ENCODE measurements at regions not wholly inside any gene's neighbourhood (a gene's known extent, or its start where the extent isn't known, plus 50 kb on each side); places are given as distances from the start of the nearest gene placed in this dataset.

GRCh38 chr5:174191850-174192655 is 146.5 kb downstream of the NSG2 start:
- no peak overlapping the region for H2AFZ ChIP-seq (ENCODE audit: low read length)
- no peak for DNase-seq (ENCODE audit: low read depth in 2 of 2)
- H3K4me3 ChIP-seq (replicated peaks in 1 of 4; ENCODE audit: control extremely low read depth in 1 of 4, insufficient read depth in 1 of 4, low read depth in 3 of 4, low read length in 4 of 4) = no peak overlapping the region
- H3K4me1 ChIP-seq (ENCODE audit: control insufficient read depth, extremely low read depth, insufficient read depth, low read length) = no peaks in the 10 kb centered on the region
- H3K4me2 ChIP-seq (ENCODE audit: extremely low read depth, insufficient read depth, low read length) = no peak overlapping the region
- no peaks in the 10 kb centered on the region for H3K9me3 ChIP-seq (ENCODE audit: control insufficient read depth, insufficient read depth, low read depth, low read length)
- H3K36me3 ChIP-seq (ENCODE audit: control insufficient read depth, insufficient read depth, low read length) = no peaks in the 10 kb centered on the region
- H3K27ac ChIP-seq (ENCODE audit: insufficient read depth, low read length) = no peak overlapping the region
- H3K9ac ChIP-seq (ENCODE audit: insufficient read depth, low read length) = no peak overlapping the region
- no peaks in the 10 kb centered on the region for H4K20me1 ChIP-seq (ENCODE audit: control insufficient read depth, extremely low read depth, insufficient read depth, low read length)
- H3K79me2 ChIP-seq (ENCODE audit: control insufficient read depth, insufficient read depth, low read length) = no peaks in the 10 kb centered on the region
- no peaks in the 10 kb centered on the region for H3K27me3 ChIP-seq (ENCODE audit: control insufficient read depth, insufficient read depth, low read length)
- no peak for TF ChIP-seq EZH2 (IDR thresholded peaks at IDR 0.05; ENCODE audit: low read length, missing control alignments)
- no peak for TF ChIP-seq CTCF (conservative IDR thresholded peaks at IDR 0.05 in 1 of 2, IDR thresholded peaks at IDR 0.05 in 1 of 2; ENCODE audit: low read depth in 1 of 2, low read length in 2 of 2)

GRCh38 chr5:174192901-174193300 is 147.4 kb downstream of the NSG2 start:
- H3K4me2 ChIP-seq (ENCODE audit: extremely low read depth, insufficient read depth, low read length) = no peak overlapping the region
- no peaks in the 10 kb centered on the region for H3K27me3 ChIP-seq (ENCODE audit: control insufficient read depth, insufficient read depth, low read length)

GRCh38 chr5:174195517-174195916 is 150.0 kb downstream of the NSG2 start:
- TF ChIP-seq EZH2 (IDR thresholded peaks at IDR 0.05; ENCODE audit: low read length, missing control alignments) (no peak), CTCF (conservative IDR thresholded peaks at IDR 0.05 in 1 of 2, IDR thresholded peaks at IDR 0.05 in 1 of 2; ENCODE audit: low read depth in 1 of 2, low read length in 2 of 2) (no peak)
- H3K9me3 ChIP-seq (ENCODE audit: control insufficient read depth, insufficient read depth, low read depth, low read length) = no peaks in the 10 kb centered on the region
- no peaks in the 10 kb centered on the region for H4K20me1 ChIP-seq (ENCODE audit: control insufficient read depth, extremely low read depth, insufficient read depth, low read length)
- no peaks in the 10 kb centered on the region for H3K4me1 ChIP-seq (ENCODE audit: control insufficient read depth, extremely low read depth, insufficient read depth, low read length)
- H3K79me2 ChIP-seq (ENCODE audit: control insufficient read depth, insufficient read depth, low read length) = no peaks in the 10 kb centered on the region
- no peak overlapping the region for H3K4me2 ChIP-seq (ENCODE audit: extremely low read depth, insufficient read depth, low read length)
- no peaks in the 10 kb centered on the region for H3K36me3 ChIP-seq (ENCODE audit: control insufficient read depth, insufficient read depth, low read length)
- H3K4me3 ChIP-seq (replicated peaks in 1 of 4; ENCODE audit: control extremely low read depth in 1 of 4, insufficient read depth in 1 of 4, low read depth in 3 of 4, low read length in 4 of 4) = no peak overlapping the region
- no peak overlapping the region for H2AFZ ChIP-seq (ENCODE audit: low read length)
- H3K27me3 ChIP-seq (ENCODE audit: control insufficient read depth, insufficient read depth, low read length) = no peaks in the 10 kb centered on the region
- no peak overlapping the region for H3K27ac ChIP-seq (ENCODE audit: insufficient read depth, low read length)
- H3K9ac ChIP-seq (ENCODE audit: insufficient read depth, low read length) = no peak overlapping the region
- DNase-seq (ENCODE audit: low read depth in 2 of 2) = no peak

More at GRCh38 chr5:174192901-174193300, 147.4 kb downstream of the NSG2 start:
- Histone ChIP-seq H3K27ac (ENCODE audit: insufficient read depth, low read length) (no peak overlapping the region), H2AFZ (ENCODE audit: low read length) (no peak overlapping the region), H3K9me3 (ENCODE audit: control insufficient read depth, insufficient read depth, low read depth, low read length) (no peaks in the 10 kb centered on the region), H3K4me1 (ENCODE audit: control insufficient read depth, extremely low read depth, insufficient read depth, low read length) (no peaks in the 10 kb centered on the region), H4K20me1 (ENCODE audit: control insufficient read depth, extremely low read depth, insufficient read depth, low read length) (no peaks in the 10 kb centered on the region), H3K4me3 (replicated peaks in 1 of 4; ENCODE audit: control extremely low read depth in 1 of 4, insufficient read depth in 1 of 4, low read depth in 3 of 4, low read length in 4 of 4) (no peak overlapping the region), H3K36me3 (ENCODE audit: control insufficient read depth, insufficient read depth, low read length) (no peaks in the 10 kb centered on the region), H3K9ac (ENCODE audit: insufficient read depth, low read length) (no peak overlapping the region), H3K79me2 (ENCODE audit: control insufficient read depth, insufficient read depth, low read length) (no peaks in the 10 kb centered on the region)
- TF ChIP-seq CTCF (conservative IDR thresholded peaks at IDR 0.05 in 1 of 2, IDR thresholded peaks at IDR 0.05 in 1 of 2; ENCODE audit: low read depth in 1 of 2, low read length in 2 of 2) (no peak), EZH2 (IDR thresholded peaks at IDR 0.05; ENCODE audit: low read length, missing control alignments) (no peak)
- DNase-seq (ENCODE audit: low read depth in 2 of 2) = no peak
